ENCODE measurements at regions not wholly inside any gene's neighbourhood (a gene's known extent, or its start where the extent isn't known, plus 50 kb on each side); places are given as distances from the start of the nearest gene placed in this dataset.

DNA sequence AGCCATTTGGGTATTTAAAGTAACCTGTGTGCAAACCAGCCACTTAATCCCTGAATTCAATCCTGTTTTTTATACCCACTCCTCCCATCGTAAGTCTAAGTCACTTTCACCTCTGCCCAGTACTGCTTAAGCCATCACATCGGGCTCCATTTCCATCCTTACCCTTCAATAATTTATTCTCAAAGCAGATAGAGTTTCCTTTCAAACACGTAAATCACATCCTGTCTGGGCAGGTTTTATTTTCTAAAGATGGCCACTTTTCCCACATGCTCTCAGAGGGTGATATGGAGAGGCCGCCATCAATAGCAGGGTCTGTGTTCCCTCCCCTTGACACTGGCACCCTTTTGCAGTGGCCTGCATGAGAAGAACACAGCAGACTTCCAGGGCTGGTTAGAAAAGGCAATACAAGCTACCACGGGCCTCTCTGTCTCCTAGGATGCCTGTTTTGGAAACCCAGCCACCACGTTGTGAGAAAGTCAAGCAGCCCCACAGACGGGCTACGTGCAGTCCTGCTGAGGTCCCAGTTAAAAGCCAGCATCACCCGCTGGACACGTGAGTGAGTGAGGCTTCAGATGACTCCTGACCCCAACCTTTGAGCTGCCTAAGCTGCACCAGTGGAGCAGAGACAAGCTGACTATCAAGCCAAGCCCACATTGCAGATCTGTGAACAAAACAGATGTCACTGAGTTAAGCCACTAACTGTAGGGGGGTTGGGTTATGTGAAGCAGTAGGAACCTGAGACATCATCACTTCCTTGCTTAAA, 241.8 kb upstream of the SLCO3A1 start:
- H3K9me3 ChIP-seq: no peaks in the 10 kb centered on the region
- no peaks in the 10 kb centered on the region for H3K36me3 ChIP-seq
- H3K4me1 ChIP-seq: peaks cover 0 to 11% (median 0%) of the 10 kb centered on the region in 3 donors
- ATAC-seq: no peak
- no peak overlapping the region for H3K4me3 ChIP-seq
- no peak overlapping the region for H3K27ac ChIP-seq
- 59 to 72% methylated on average over 3 to 5 of the region's 10 CpGs for WGBS, 2 donors (ENCODE audit: low coverage in 1 of 2)
- H3K27me3 ChIP-seq: no peaks in the 10 kb centered on the region
- TF ChIP-seq POLR2AphosphoS5 (IDR thresholded peaks at IDR 0.05) (no peak), EP300 (IDR thresholded peaks at IDR 0.05) (no peak), POLR2A (IDR thresholded peaks at IDR 0.05) (no peak)
- TF ChIP-seq, protein P1, sequence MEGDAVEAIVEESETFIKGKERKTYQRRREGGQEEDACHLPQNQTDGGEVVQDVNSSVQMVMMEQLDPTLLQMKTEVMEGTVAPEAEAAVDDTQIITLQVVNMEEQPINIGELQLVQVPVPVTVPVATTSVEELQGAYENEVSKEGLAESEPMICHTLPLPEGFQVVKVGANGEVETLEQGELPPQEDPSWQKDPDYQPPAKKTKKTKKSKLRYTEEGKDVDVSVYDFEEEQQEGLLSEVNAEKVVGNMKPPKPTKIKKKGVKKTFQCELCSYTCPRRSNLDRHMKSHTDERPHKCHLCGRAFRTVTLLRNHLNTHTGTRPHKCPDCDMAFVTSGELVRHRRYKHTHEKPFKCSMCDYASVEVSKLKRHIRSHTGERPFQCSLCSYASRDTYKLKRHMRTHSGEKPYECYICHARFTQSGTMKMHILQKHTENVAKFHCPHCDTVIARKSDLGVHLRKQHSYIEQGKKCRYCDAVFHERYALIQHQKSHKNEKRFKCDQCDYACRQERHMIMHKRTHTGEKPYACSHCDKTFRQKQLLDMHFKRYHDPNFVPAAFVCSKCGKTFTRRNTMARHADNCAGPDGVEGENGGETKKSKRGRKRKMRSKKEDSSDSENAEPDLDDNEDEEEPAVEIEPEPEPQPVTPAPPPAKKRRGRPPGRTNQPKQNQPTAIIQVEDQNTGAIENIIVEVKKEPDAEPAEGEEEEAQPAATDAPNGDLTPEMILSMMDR (IDR thresholded peaks at IDR 0.05): no peak

GRCh38 chr15:91620229-91620628, 233.3 kb upstream of the SLCO3A1 start:
- no peaks in the 10 kb centered on the region for H3K27me3 ChIP-seq
- TF ChIP-seq EP300 (IDR thresholded peaks at IDR 0.05) (no peak), POLR2AphosphoS5 (IDR thresholded peaks at IDR 0.05) (no peak), POLR2A (IDR thresholded peaks at IDR 0.05) (no peak)
- TF ChIP-seq, protein P1 (IDR thresholded peaks at IDR 0.05): no peak
- H3K27ac ChIP-seq: no peak overlapping the region
- peaks cover 0 to 7% (median 0%) of the 10 kb centered on the region in 3 donors for H3K9me3 ChIP-seq
- no peak for ATAC-seq
- H3K4me1 ChIP-seq: peaks cover 0 to 12% (median 0%) of the 10 kb centered on the region in 3 donors
- no peaks in the 10 kb centered on the region for H3K36me3 ChIP-seq
- 17% methylated on average over 4 of the region's 4 CpGs for WGBS, 2 donors (ENCODE audit: low coverage in 1 of 2)
- no peak overlapping the region for H3K4me3 ChIP-seq

DNA sequence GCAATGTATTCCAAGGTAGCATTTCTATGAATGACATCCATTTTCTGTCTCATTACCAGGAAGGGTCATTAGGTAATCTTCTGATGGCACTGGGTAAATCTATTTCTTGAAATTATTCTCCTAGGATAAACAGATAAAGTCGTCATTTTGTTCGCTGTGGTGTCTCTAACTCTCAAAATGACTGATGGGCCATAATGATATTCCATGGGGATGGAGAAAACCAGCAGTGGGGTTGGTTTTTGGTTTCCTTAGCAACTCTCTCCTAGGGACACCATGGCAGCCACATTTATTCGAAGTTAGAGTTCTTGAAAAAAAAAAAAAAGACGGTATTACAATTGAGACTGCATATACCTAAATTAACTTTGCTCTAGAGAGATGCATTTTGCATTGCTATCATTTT, 231.3 kb upstream of the SLCO3A1 start:
- ATAC-seq: no peak
- H3K9me3 ChIP-seq: peaks cover 0 to 7% (median 0%) of the 10 kb centered on the region in 3 donors
- WGBS, 2 donors (ENCODE audit: low coverage in 1 of 2): 75 to 86% methylated on average over 4 of the region's 4 CpGs
- H3K4me3 ChIP-seq: no peak overlapping the region
- peaks cover 0 to 29% (median 11%) of the 10 kb centered on the region in 3 donors for H3K4me1 ChIP-seq
- no peaks in the 10 kb centered on the region for H3K36me3 ChIP-seq
- H3K27ac ChIP-seq: no peak overlapping the region
- H3K27me3 ChIP-seq: no peaks in the 10 kb centered on the region
- no peak for TF ChIP-seq EP300 (IDR thresholded peaks at IDR 0.05)
- TF ChIP-seq, protein P1 (IDR thresholded peaks at IDR 0.05): no peak
- TF ChIP-seq POLR2AphosphoS5 (IDR thresholded peaks at IDR 0.05): no peak
- no peak for TF ChIP-seq POLR2A (IDR thresholded peaks at IDR 0.05)

GRCh38 chr15:91622711-91623342, 230.7 kb upstream of the SLCO3A1 start:
- Histone ChIP-seq H3K36me3 (no peaks in the 10 kb centered on the region), H3K4me3 (no peak overlapping the region), H3K4me1 (peaks cover 0 to 35% (median 15%) of the 10 kb centered on the region in 3 donors), H3K27ac (no peak overlapping the region), H3K9me3 (peaks cover 0 to 7% (median 0%) of the 10 kb centered on the region in 3 donors), H3K27me3 (no peaks in the 10 kb centered on the region)
- WGBS, 2 donors (ENCODE audit: low coverage in 1 of 2): 79 to 94% methylated on average over 8 of the region's 8 CpGs
- ATAC-seq: no peak
- TF ChIP-seq, protein P1 (IDR thresholded peaks at IDR 0.05): no peak
- TF ChIP-seq POLR2A (IDR thresholded peaks at IDR 0.05): no peak
- no peak for TF ChIP-seq POLR2AphosphoS5 (IDR thresholded peaks at IDR 0.05)
- TF ChIP-seq EP300 (IDR thresholded peaks at IDR 0.05): no peak

Measured in gastroesophageal sphincter (tissue), 4 donors.